GM12892 (cell line): ENCODE measurements at regions not wholly inside any gene's neighbourhood (a gene's known extent, or its start where the extent isn't known, plus 50 kb on each side); places are given as distances from the start of the nearest gene placed in this dataset.

Experiments used
- POLR2A ChIP-seq: IDR thresholded peaks from 2 replicates; pipeline ENCODE4 v1.6.1; 2011; ENCODE audit warnings: low read depth, low read length, control low read depth
- POLR2AphosphoS5 ChIP-seq: IDR thresholded peaks from 2 replicates; pipeline ENCODE4 v1.6.1; 2011; ENCODE audit warnings: low read depth, low read length, control low read depth
- TAF1 ChIP-seq: IDR thresholded peaks from 2 replicates; pipeline ENCODE4 v1.6.1; 2011; ENCODE audit warnings: low read depth, mild to moderate bottlenecking, control low read depth, low read length, borderline replicate concordance

GRCh38 chr12:125305231-125305630 lies 240.0 kb downstream of the AACS start:
- TF ChIP-seq POLR2AphosphoS5 (no peak), POLR2A (no peak), TAF1 (no peak)
